ENCODE measurements at regions not wholly inside any gene's neighbourhood (a gene's known extent, or its start where the extent isn't known, plus 50 kb on each side); places are given as distances from the start of the nearest gene placed in this dataset.

GRCh38 chr1:194069831-194070218 lies 883.4 kb upstream of the B3GALT2 start:
- Mint-ChIP-seq H3K36me3 (no peaks in the 10 kb centered on the region), H3K4me1 (no peaks in the 10 kb centered on the region), H3K4me3 (no peak overlapping the region), H3K9me3 (peaks cover 2 to 4% of the 10 kb centered on the region in 2 donors), H3K27ac (no peak overlapping the region), H3K27me3 (ENCODE audit: low read depth in 2 of 2) (no peaks in the 10 kb centered on the region)
- Histone ChIP-seq H3K36me3 (ENCODE audit: control insufficient read depth, insufficient read depth, low read length) (no peaks in the 10 kb centered on the region), H3K4me1 (ENCODE audit: control insufficient read depth, insufficient read depth, low read length) (no peaks in the 10 kb centered on the region), H3K27me3 (ENCODE audit: control insufficient read depth, insufficient read depth, low read length) (no peaks in the 10 kb centered on the region), H3K4me3 (ENCODE audit: low read length) (no peak overlapping the region), H3K27ac (ENCODE audit: low read length) (no peak overlapping the region), H3K9me3 (ENCODE audit: control insufficient read depth, insufficient read depth, low read length) (no peaks in the 10 kb centered on the region)
- TF ChIP-seq, protein P1, sequence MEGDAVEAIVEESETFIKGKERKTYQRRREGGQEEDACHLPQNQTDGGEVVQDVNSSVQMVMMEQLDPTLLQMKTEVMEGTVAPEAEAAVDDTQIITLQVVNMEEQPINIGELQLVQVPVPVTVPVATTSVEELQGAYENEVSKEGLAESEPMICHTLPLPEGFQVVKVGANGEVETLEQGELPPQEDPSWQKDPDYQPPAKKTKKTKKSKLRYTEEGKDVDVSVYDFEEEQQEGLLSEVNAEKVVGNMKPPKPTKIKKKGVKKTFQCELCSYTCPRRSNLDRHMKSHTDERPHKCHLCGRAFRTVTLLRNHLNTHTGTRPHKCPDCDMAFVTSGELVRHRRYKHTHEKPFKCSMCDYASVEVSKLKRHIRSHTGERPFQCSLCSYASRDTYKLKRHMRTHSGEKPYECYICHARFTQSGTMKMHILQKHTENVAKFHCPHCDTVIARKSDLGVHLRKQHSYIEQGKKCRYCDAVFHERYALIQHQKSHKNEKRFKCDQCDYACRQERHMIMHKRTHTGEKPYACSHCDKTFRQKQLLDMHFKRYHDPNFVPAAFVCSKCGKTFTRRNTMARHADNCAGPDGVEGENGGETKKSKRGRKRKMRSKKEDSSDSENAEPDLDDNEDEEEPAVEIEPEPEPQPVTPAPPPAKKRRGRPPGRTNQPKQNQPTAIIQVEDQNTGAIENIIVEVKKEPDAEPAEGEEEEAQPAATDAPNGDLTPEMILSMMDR (IDR thresholded peaks at IDR 0.05), result no peak
- intact Hi-C loops (cut with micrococcal nuclease), result no loop called here
- no CpG with 5 or more reads among the region's 1 CpG for WGBS (ENCODE audit: insufficient coverage)
- DNase-seq, result no peak
- ATAC-seq, result no peak

DNA sequence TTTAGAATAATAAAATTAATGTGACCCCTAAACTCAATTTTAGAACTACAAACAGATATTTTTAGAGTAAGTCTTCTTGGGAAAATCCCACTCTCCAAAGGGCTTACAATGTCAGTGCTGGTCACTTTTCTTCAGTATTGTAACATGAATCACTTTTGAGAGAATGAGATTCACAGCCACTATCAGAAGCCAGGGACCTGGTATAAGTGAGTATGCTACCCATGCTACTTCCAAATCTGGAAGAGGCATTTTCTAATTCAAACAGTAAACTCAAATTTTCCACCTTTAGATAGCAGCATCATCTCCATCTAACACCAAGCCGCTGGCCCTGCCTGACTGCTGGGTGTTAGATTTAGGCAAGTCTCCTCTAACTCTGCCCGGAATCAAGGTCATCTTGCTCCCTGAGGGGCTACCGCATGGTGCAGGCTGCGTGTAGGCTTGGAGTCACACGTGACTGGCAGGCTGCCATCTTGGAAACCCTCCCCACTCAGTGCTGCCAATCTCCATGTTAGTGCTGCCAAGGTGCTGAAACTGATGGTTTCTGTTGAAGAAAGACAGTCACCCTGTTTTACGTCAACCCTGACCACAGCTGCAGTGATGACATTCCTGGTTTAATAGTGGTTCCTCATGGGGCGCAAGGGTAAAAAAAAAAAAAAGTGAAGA lies 882.9 kb upstream of the B3GALT2 start:
- Histone ChIP-seq H3K9me3 (ENCODE audit: control insufficient read depth, insufficient read depth, low read length) (no peaks in the 10 kb centered on the region), H3K36me3 (ENCODE audit: control insufficient read depth, insufficient read depth, low read length) (no peaks in the 10 kb centered on the region), H3K4me1 (ENCODE audit: control insufficient read depth, insufficient read depth, low read length) (no peaks in the 10 kb centered on the region), H3K4me3 (ENCODE audit: low read length) (no peak overlapping the region), H3K27me3 (ENCODE audit: control insufficient read depth, insufficient read depth, low read length) (no peaks in the 10 kb centered on the region), H3K27ac (ENCODE audit: low read length) (no peak overlapping the region)
- peaks cover 2 to 4% of the 10 kb centered on the region in 2 donors for H3K9me3 Mint-ChIP-seq
- intact Hi-C loops (cut with micrococcal nuclease), result no loop called here
- no peaks in the 10 kb centered on the region for H3K36me3 Mint-ChIP-seq
- H3K4me3 Mint-ChIP-seq, result no peak overlapping the region
- no peak for DNase-seq
- TF ChIP-seq, protein P1 (IDR thresholded peaks at IDR 0.05), result no peak
- no peaks in the 10 kb centered on the region for H3K4me1 Mint-ChIP-seq
- peak in 1 of 3 donors; percentile 21 for ATAC-seq
- H3K27me3 Mint-ChIP-seq (ENCODE audit: low read depth in 2 of 2), result no peaks in the 10 kb centered on the region
- no peak overlapping the region for H3K27ac Mint-ChIP-seq
- 97% methylated on average over 6 of the region's 7 CpGs for WGBS (ENCODE audit: insufficient coverage)

GRCh38 chr1:194068446-194069167 lies 882.2 kb upstream of the B3GALT2 start:
- no peak overlapping the region for H3K27ac ChIP-seq (ENCODE audit: low read length)
- no peaks in the 10 kb centered on the region for H3K4me1 Mint-ChIP-seq
- ATAC-seq (no peak), DNase-seq (no peak)
- H3K27me3 Mint-ChIP-seq (ENCODE audit: low read depth in 2 of 2), result no peaks in the 10 kb centered on the region
- 96% methylated on average over 4 of the region's 5 CpGs for WGBS (ENCODE audit: insufficient coverage)
- TF ChIP-seq, protein P1 (IDR thresholded peaks at IDR 0.05), result no peak
- H3K9me3 Mint-ChIP-seq, result peaks cover 2 to 4% of the 10 kb centered on the region in 2 donors
- no peak overlapping the region for H3K27ac Mint-ChIP-seq
- no peaks in the 10 kb centered on the region for H3K27me3 ChIP-seq (ENCODE audit: control insufficient read depth, insufficient read depth, low read length)
- no peaks in the 10 kb centered on the region for H3K36me3 ChIP-seq (ENCODE audit: control insufficient read depth, insufficient read depth, low read length)
- intact Hi-C loops (cut with micrococcal nuclease), result no loop called here
- no peaks in the 10 kb centered on the region for H3K4me1 ChIP-seq (ENCODE audit: control insufficient read depth, insufficient read depth, low read length)
- no peaks in the 10 kb centered on the region for H3K9me3 ChIP-seq (ENCODE audit: control insufficient read depth, insufficient read depth, low read length)
- no peaks in the 10 kb centered on the region for H3K36me3 Mint-ChIP-seq
- H3K4me3 ChIP-seq (ENCODE audit: low read length), result no peak overlapping the region
- no peak overlapping the region for H3K4me3 Mint-ChIP-seq

Data from natural killer cell (primary cell).